ENCODE measurements at regions not wholly inside any gene's neighbourhood (a gene's known extent, or its start where the extent isn't known, plus 50 kb on each side); places are given as distances from the start of the nearest gene placed in this dataset.

DNA sequence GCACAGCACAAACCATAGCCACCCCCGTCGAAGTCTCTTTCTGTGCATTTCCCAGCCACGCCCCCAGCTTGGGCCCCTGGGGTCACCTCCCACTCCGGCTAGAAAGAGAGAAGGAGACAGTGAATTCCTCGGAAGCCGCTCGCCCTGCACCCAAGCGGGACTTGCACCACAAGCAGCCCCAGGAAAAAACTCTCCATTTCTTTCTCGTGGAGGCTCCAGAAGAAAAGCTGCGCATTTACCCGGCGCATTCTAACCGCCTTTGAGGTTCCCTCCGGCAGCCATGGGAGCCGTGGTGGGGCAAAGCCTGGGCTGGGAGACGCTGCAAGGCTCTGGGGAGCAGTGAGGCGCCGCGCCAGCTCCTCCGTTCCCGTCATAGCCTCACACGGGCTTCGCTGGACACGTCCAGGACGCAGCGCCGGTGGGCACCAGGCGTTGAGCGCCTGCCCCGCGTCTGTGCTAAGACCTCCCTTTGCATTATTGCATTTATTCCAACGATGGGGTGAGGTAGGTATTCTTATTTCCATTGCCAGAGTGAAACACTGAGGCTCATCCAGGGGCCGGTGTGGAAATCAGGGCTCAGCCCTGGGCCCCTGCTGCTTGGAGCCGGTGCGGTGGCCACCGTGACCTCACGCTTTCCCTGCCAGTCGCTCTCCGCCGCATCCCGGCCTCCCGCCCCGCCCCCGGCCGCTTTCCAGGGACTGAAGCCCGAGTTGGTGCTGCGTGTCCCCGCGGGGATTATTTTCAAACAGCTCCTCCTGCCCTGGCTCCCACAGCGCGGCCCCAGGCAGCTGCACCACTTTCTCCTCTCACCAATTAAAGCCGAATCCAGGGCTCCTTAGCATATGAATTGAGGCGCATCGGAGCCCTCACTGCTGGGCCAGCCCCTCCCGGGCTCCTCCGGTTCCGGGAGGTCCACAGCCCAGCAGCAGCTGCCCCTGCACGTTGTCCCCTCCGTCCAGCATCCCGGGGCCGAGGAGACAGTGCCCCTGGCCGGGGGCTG, 148.3 kb upstream of the AFDN start:
- no peak overlapping the region for H3K27ac ChIP-seq

DNA sequence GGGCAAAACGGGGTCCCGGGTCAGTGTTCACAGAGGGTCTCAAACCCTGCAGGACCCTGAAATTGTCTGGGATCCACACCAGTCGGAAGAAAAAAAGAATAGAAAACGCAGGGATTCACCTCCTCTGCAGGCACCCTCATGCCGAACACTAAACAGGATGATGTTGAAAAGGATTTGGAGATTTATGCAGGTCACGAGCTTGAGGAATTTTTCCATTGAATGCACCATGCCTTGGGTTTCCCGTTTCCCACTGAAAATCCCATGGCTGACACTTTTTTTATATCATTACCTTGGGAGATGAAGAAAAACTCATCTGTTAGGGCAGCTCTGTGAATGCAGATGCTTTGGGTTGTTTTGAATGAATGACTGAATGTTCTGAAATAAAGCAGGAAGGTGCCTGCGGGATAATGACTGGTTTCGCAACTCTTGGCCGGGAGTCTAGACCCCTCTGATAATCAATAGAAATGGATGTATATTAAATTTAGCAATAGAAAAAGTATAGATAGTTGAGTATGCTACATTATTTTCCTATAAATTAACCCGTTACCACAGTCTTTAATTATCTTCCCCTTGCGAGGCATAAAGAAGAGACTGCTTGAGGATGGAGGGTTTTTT, 147.5 kb upstream of the AFDN start:
- Histone ChIP-seq H3K27ac (no peak overlapping the region), H3K4me3 (peak overlapping the region; percentile 32), H3K4me1 (ENCODE audit: low read depth) (peaks cover 35% of the 10 kb centered on the region), H3K27me3 (no peaks in the 10 kb centered on the region), H3K36me3 (no peaks in the 10 kb centered on the region), H3K9me3 (ENCODE audit: low read depth) (no peaks in the 10 kb centered on the region)
- no peak for DNase-seq (ENCODE audit: low read depth in 1 of 2, low spot score in 1 of 2)
- TF ChIP-seq, protein P1, sequence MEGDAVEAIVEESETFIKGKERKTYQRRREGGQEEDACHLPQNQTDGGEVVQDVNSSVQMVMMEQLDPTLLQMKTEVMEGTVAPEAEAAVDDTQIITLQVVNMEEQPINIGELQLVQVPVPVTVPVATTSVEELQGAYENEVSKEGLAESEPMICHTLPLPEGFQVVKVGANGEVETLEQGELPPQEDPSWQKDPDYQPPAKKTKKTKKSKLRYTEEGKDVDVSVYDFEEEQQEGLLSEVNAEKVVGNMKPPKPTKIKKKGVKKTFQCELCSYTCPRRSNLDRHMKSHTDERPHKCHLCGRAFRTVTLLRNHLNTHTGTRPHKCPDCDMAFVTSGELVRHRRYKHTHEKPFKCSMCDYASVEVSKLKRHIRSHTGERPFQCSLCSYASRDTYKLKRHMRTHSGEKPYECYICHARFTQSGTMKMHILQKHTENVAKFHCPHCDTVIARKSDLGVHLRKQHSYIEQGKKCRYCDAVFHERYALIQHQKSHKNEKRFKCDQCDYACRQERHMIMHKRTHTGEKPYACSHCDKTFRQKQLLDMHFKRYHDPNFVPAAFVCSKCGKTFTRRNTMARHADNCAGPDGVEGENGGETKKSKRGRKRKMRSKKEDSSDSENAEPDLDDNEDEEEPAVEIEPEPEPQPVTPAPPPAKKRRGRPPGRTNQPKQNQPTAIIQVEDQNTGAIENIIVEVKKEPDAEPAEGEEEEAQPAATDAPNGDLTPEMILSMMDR (IDR thresholded peaks at IDR 0.05; ENCODE audit: low read depth, low read length) = no peak

More for the DNA sequence above, 148.3 kb upstream of the AFDN start:
- no peaks in the 10 kb centered on the region for H3K36me3 ChIP-seq
- no peaks in the 10 kb centered on the region for H3K27me3 ChIP-seq
- DNase-seq (ENCODE audit: low read depth in 1 of 2, low spot score in 1 of 2) = peak; percentile 48 to 81
- peak overlapping the region; percentile 32 for H3K4me3 ChIP-seq
- no peaks in the 10 kb centered on the region for H3K9me3 ChIP-seq (ENCODE audit: low read depth)
- H3K4me1 ChIP-seq (ENCODE audit: low read depth) = peaks cover 32% of the 10 kb centered on the region
- TF ChIP-seq, protein P1 (IDR thresholded peaks at IDR 0.05; ENCODE audit: low read depth, low read length) = no peak

DNA sequence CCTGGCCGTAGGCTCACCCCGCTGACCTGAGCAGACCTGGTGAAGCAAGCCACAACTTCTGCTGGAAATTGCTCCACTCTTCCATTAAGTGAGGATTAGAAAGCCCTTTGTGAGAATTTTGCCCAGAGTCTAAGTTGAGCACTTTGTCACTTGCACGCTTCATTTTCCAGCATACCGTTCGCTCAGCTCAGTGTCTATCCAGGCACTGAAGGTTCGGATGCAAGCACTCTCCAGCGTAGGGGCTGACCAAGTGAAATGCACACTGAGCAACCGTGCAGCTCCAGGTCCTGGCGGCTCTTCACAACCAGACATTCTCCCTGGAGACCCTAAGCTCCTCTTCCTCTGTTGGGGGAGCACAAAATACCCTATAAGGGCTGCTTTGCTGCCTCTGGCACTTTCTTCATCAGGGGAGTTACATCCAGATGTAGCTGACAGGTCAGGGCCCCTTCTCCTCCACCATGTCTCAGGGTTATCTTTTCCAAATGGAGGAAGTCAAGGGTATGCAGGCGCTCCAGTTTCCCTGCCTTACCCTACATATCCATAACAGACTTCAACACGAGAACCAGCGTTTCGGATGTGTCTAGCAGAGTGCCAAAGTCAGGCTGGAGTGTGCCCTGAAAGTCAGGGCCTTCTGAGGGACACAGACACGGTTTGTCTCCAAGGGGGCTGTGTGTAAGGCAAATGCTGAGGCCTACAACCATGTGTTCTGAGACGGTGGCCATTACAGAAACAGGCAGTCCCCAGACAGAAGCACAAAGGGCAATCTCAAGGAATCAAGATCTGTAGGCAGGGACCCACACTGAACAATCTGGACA, 146.7 kb upstream of the AFDN start:
- Histone ChIP-seq H3K9me3 (ENCODE audit: low read depth) (no peaks in the 10 kb centered on the region), H3K27ac (no peak overlapping the region), H3K4me3 (no peak overlapping the region), H3K27me3 (no peaks in the 10 kb centered on the region), H3K36me3 (no peaks in the 10 kb centered on the region), H3K4me1 (ENCODE audit: low read depth) (peaks cover 35% of the 10 kb centered on the region)
- TF ChIP-seq, protein P1 (IDR thresholded peaks at IDR 0.05; ENCODE audit: low read depth, low read length) = no peak
- no peak for DNase-seq (ENCODE audit: low read depth in 1 of 2, low spot score in 1 of 2)

DNA sequence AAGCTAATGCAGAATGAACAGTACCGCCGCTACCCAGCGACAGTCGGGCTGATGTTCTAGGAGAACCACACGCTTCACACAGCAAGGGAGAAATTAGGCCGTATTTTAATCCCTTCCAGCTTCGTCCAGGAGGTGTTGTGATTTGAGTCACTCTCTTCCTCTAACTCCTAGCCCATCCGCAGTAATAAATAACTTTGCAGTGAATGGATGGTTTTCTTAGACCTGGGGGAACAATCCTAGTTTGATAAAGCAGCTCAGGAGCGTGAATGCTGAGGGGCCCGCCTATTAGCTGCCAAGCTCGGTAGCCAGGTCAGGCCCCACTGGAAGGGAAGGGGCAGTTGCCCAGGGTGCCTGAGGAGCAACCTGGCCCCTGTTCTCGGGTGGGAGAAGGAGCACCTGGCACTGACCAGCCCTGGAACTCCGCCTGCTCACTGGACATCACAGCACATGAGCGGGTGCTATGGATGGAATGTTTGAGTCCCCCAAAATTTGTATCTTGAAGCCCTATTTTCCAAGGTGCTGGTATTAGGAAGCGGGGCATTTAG, 146.0 kb upstream of the AFDN start:
- Histone ChIP-seq H3K36me3 (no peaks in the 10 kb centered on the region), H3K4me3 (no peak overlapping the region), H3K4me1 (ENCODE audit: low read depth) (peaks cover 35% of the 10 kb centered on the region), H3K27me3 (no peaks in the 10 kb centered on the region), H3K27ac (no peak overlapping the region), H3K9me3 (ENCODE audit: low read depth) (no peaks in the 10 kb centered on the region)
- TF ChIP-seq, protein P1 (IDR thresholded peaks at IDR 0.05; ENCODE audit: low read depth, low read length) = no peak
- DNase-seq (ENCODE audit: low read depth in 1 of 2, low spot score in 1 of 2) = no peak

DNA sequence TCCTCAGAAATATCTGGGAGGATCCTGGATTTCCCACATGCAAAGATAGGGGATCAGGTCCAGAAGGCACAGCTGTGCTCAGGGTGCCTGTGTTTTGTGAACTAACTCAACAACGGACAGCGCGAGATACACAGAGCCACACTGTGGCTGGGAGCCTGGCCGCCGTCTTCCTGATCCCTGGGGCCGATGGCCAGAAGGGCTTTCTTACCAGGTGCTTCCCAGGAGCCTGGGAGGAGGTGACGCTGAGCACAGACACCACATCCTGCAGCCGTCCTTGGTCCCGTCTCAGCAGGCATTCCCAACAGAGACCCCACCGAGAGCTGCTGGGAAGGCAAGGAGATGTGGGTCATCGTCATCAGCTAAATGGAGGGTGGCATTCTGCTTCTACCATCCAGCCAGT, 144.6 kb upstream of the AFDN start:
- H3K9me3 ChIP-seq (ENCODE audit: low read depth) = no peaks in the 10 kb centered on the region

More for the DNA sequence above, 144.6 kb upstream of the AFDN start:
- Histone ChIP-seq H3K27ac (no peak overlapping the region), H3K36me3 (no peaks in the 10 kb centered on the region), H3K27me3 (no peaks in the 10 kb centered on the region), H3K4me1 (ENCODE audit: low read depth) (peaks cover 23% of the 10 kb centered on the region), H3K4me3 (no peak overlapping the region)
- DNase-seq (ENCODE audit: low read depth in 1 of 2, low spot score in 1 of 2) = no peak
- TF ChIP-seq, protein P1 (IDR thresholded peaks at IDR 0.05; ENCODE audit: low read depth, low read length) = no peak
